GM23248 (cell line): ENCODE measurements at regions not wholly inside any gene's neighbourhood (a gene's known extent, or its start where the extent isn't known, plus 50 kb on each side); places are given as distances from the start of the nearest gene placed in this dataset.

Experiments used
- DNase-seq: peaks from one replicate; pipeline ENCODE4 v3.0.0-alpha.2; 2015
- H2AFZ ChIP-seq: fragments of 200-600 bp; sonication (generic); 2 replicates; pipeline ENCODE4 v1.6.1; 2016; ENCODE audit warnings: antibody characterized with exemption
- H3F3A ChIP-seq: fragments of 200-600 bp; sonication (generic); 2 replicates; pipeline ENCODE4 v1.6.1; 2016; ENCODE audit warnings: mild to moderate bottlenecking, antibody characterized with exemption, mixed run types; ENCODE audit not compliant: insufficient read depth
- H3K27ac ChIP-seq: fragments of 200-600 bp; sonication (generic); 2 replicates; pipeline ENCODE4 v1.5.1; 2016; ENCODE audit warnings: mild to moderate bottlenecking
- H3K27me3 ChIP-seq: fragments of 200-600 bp; sonication (generic); replicated peaks from 2 replicates; pipeline ENCODE4 v1.6.1; 2016; ENCODE audit warnings: mild to moderate bottlenecking; ENCODE audit not compliant: insufficient read depth
- H3K36me3 ChIP-seq: fragments of 200-600 bp; sonication (generic); 2 replicates; pipeline ENCODE4 v1.6.1; 2016; ENCODE audit warnings: low read depth, mild to moderate bottlenecking
- H3K4me1 ChIP-seq: fragments of 200-600 bp; sonication (generic); 2 replicates; pipeline ENCODE4 v1.6.1; 2016; ENCODE audit warnings: mild to moderate bottlenecking; ENCODE audit not compliant: insufficient read depth
- H3K4me2 ChIP-seq: fragments of 200-600 bp; sonication (generic); one replicate; pipeline ENCODE4 v1.6.1; 2016; ENCODE audit warnings: mild to moderate bottlenecking; ENCODE audit not compliant: unreplicated experiment
- H3K4me3 ChIP-seq: fragments of 200-600 bp; sonication (generic); 2 replicates; pipeline ENCODE4 v1.5.1; 2016; ENCODE audit warnings: mild to moderate bottlenecking
- H3K79me2 ChIP-seq: fragments of 200-600 bp; sonication (generic); 2 replicates; pipeline ENCODE4 v1.6.1; 2016; ENCODE audit warnings: mild to moderate bottlenecking; ENCODE audit not compliant: insufficient read depth
- H3K9ac ChIP-seq: fragments of 200-600 bp; sonication (generic); 2 replicates; pipeline ENCODE4 v1.6.1; 2016; ENCODE audit warnings: mild to moderate bottlenecking
- H3K9me2 ChIP-seq: fragments of 200-600 bp; sonication (generic); 2 replicates; pipeline ENCODE4 v1.6.1; 2016; ENCODE audit warnings: mixed run types, mild to moderate bottlenecking, moderate library complexity; ENCODE audit not compliant: insufficient read depth
- H3K9me3 ChIP-seq: fragments of 200-600 bp; sonication (generic); one replicate; pipeline ENCODE4 v1.6.1; 2017; ENCODE audit warnings: low read depth
- H4K20me1 ChIP-seq: fragments of 200-600 bp; sonication (generic); 2 replicates; pipeline ENCODE4 v1.6.0; 2016; ENCODE audit not compliant: insufficient read depth
- EZH2 ChIP-seq: fragments of 200-600 bp; sonication (generic); IDR thresholded peaks from 2 replicates; pipeline ENCODE4 v1.6.1; 2018; ENCODE audit warnings: antibody characterized with exemption, mild to moderate bottlenecking; ENCODE audit not compliant: insufficient read depth, poor library complexity, severe bottlenecking
- EZH2phosphoT487 ChIP-seq: fragments of 200-600 bp; sonication (generic); IDR thresholded peaks from 2 replicates; pipeline ENCODE4 v1.6.1; 2018; ENCODE audit warnings: antibody characterized with exemption, moderate library complexity, mild to moderate bottlenecking, low read depth; ENCODE audit not compliant: insufficient read depth
- WGBS, 2 experiments: methylation state at CpG; one replicate each; pipeline ENCODE4 v1.1.6; 2015 to 2017; ENCODE audit warnings: low lambda C conversion rate in 2 of 2, low coverage in 1 of 2; ENCODE audit errors: missing lambda C conversion rate in 2 of 2; 5-methylcytosine and 5-hydroxymethylcytosine counted together
- in situ Hi-C: fragments of 300-500 bp; cut with MboI; formaldehyde crosslinking; loops from 2 replicates; pipeline ENCODE4 v1.15.0; 2020

- Histone ChIP-seq H3F3A (no peaks in the 10 kb centered on the region), H3K9ac (no peak overlapping the region), H3K4me3 (no peak overlapping the region), H3K4me1 (no peaks in the 10 kb centered on the region), H3K9me3 (no peaks in the 10 kb centered on the region), H3K27ac (no peak overlapping the region), H4K20me1 (no peaks in the 10 kb centered on the region), H3K79me2 (no peaks in the 10 kb centered on the region), H3K36me3 (no peaks in the 10 kb centered on the region), H3K27me3 (no peaks in the 10 kb centered on the region), H3K9me2 (no peaks in the 10 kb centered on the region), H3K4me2 (no peak overlapping the region), H2AFZ (no peak overlapping the region)
- in situ Hi-C loops, result no loop called here
- TF ChIP-seq EZH2 (no peak), EZH2phosphoT487 (no peak)
- peak; percentile 1 for DNase-seq
- WGBS, 2 experiments, result 42% methylated on average over 6 of the region's 6 CpGs
These were observed 2153.6 kb upstream of the AGA start for GRCh38 chr4:179595671-179596410.

GRCh38 chr4:179596621-179597020 is 2154.4 kb upstream of the AGA start:
- DNase-seq, result no peak
- Histone ChIP-seq H3K4me3 (no peak overlapping the region), H3F3A (no peaks in the 10 kb centered on the region), H3K9ac (no peak overlapping the region), H3K27me3 (no peaks in the 10 kb centered on the region), H3K4me2 (no peak overlapping the region), H3K9me2 (no peaks in the 10 kb centered on the region), H3K9me3 (no peaks in the 10 kb centered on the region), H2AFZ (no peak overlapping the region), H3K4me1 (no peaks in the 10 kb centered on the region), H4K20me1 (no peaks in the 10 kb centered on the region), H3K79me2 (no peaks in the 10 kb centered on the region), H3K27ac (no peak overlapping the region), H3K36me3 (no peaks in the 10 kb centered on the region)
- 0 to 5% methylated on average over 2 of the region's 2 CpGs for WGBS, 2 experiments
- in situ Hi-C loops, result no loop called here
- TF ChIP-seq EZH2phosphoT487 (no peak), EZH2 (no peak)

- Histone ChIP-seq H3K27me3 (no peaks in the 10 kb centered on the region), H3K27ac (no peak overlapping the region), H3F3A (no peaks in the 10 kb centered on the region), H3K36me3 (no peaks in the 10 kb centered on the region), H3K79me2 (no peaks in the 10 kb centered on the region), H3K9me3 (no peaks in the 10 kb centered on the region), H3K9me2 (no peaks in the 10 kb centered on the region), H3K4me3 (no peak overlapping the region), H3K9ac (no peak overlapping the region), H2AFZ (no peak overlapping the region), H3K4me1 (no peaks in the 10 kb centered on the region), H4K20me1 (no peaks in the 10 kb centered on the region), H3K4me2 (no peak overlapping the region)
- WGBS, 2 experiments, result 2 to 9% methylated on average over 2 of the region's 2 CpGs
- in situ Hi-C loops, result no loop called here
- DNase-seq, result no peak
- TF ChIP-seq EZH2, result no peak
- TF ChIP-seq EZH2phosphoT487, result no peak
These were observed 2155.1 kb upstream of the AGA start for GRCh38 chr4:179597301-179597700.

GRCh38 chr4:179601671-179602070 is 2159.4 kb upstream of the AGA start:
- Histone ChIP-seq H3K4me3 (no peak overlapping the region), H4K20me1 (no peaks in the 10 kb centered on the region), H3K4me1 (no peaks in the 10 kb centered on the region), H2AFZ (no peak overlapping the region), H3K27me3 (no peaks in the 10 kb centered on the region), H3K9me3 (no peaks in the 10 kb centered on the region), H3K27ac (no peak overlapping the region), H3K79me2 (no peaks in the 10 kb centered on the region), H3K9me2 (no peaks in the 10 kb centered on the region), H3K9ac (no peak overlapping the region), H3K4me2 (no peak overlapping the region), H3K36me3 (no peaks in the 10 kb centered on the region), H3F3A (no peaks in the 10 kb centered on the region)
- in situ Hi-C loops, result no loop called here
- no peak for TF ChIP-seq EZH2phosphoT487
- TF ChIP-seq EZH2, result no peak
- no peak for DNase-seq
- WGBS, 2 experiments, result 3 to 4% methylated on average over 2 of the region's 2 CpGs
